Fibroblast of villous mesenchyme (primary cell): ENCODE measurements at regions not wholly inside any gene's neighbourhood (a gene's known extent, or its start where the extent isn't known, plus 50 kb on each side); places are given as distances from the start of the nearest gene placed in this dataset.
"Not testable (repeated sequence)": the region's sequence is repeated elsewhere in the genome, so short reads cannot be mapped to it uniquely, and the experiment has no call there.

Source experiments
- DNase-seq: peaks from one replicate; pipeline ENCODE4 v3.0.0-alpha.2; 2010; ENCODE audit warnings: low read depth
- H3K4me3 ChIP-seq: 2 replicates; pipeline ENCODE4 v1.5.1; 2011; ENCODE audit warnings: low read depth, mild to moderate bottlenecking, low read length
- CTCF ChIP-seq: IDR thresholded peaks from 2 replicates; pipeline ENCODE4 v1.5.1; 2012; ENCODE audit warnings: low read depth, mild to moderate bottlenecking, low read length; ENCODE audit not compliant: insufficient read depth

- DNase-seq = no peak
- TF ChIP-seq CTCF = no peak
- H3K4me3 ChIP-seq = no peak overlapping the region
These were observed 227.9 kb upstream of the CHD1 start for GRCh38 chr5:99156688-99157087.

- not testable (repeated sequence) for DNase-seq, H3K4me3 ChIP-seq
These were observed 214.5 kb upstream of the CHD1 start for GRCh38 chr5:99143283-99143795.

- H3K4me3 ChIP-seq = no peak overlapping the region
- DNase-seq = no peak
These were observed 212.8 kb upstream of the CHD1 start for GRCh38 chr5:99141534-99142128.

GRCh38 chr5:99138911-99139310 is 210.1 kb upstream of the CHD1 start:
- no peak overlapping the region for H3K4me3 ChIP-seq
- no peak for DNase-seq
- TF ChIP-seq CTCF = no peak

More at GRCh38 chr5:99141534-99142128, 212.8 kb upstream of the CHD1 start:
- no peak for TF ChIP-seq CTCF

- DNase-seq = no peak
- no peak overlapping the region for H3K4me3 ChIP-seq
- no peak for TF ChIP-seq CTCF
These were observed 205.1 kb upstream of the CHD1 start for GRCh38 chr5:99133921-99134320.

GRCh38 chr5:99129768-99130501 is 201.1 kb upstream of the CHD1 start:
- TF ChIP-seq CTCF = no peak
- no peak for DNase-seq
- no peak overlapping the region for H3K4me3 ChIP-seq

DNA sequence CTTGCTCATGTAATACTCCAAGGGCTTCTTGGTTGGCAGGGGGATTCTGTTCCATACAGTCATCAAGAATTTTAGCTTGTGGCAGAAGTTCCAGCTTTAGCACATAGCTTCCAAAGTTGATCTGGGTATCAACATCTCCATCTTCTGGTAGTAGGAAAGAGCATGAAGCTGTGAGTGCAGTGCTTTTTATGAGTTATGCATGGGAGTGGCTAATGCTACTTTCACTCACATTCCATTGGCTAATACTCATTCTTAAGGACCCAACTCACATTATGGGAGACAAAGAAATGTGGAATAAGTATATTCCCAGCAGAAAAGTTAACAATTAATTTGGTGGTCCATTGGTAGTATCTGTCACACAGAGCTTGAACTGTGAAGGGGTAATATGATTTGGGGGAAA is 194.2 kb upstream of the CHD1 start:
- no peak for TF ChIP-seq CTCF
- no peak overlapping the region for H3K4me3 ChIP-seq
- no peak for DNase-seq
